ENCODE measurements at regions not wholly inside any gene's neighbourhood (a gene's known extent, or its start where the extent isn't known, plus 50 kb on each side); places are given as distances from the start of the nearest gene placed in this dataset.

DNA sequence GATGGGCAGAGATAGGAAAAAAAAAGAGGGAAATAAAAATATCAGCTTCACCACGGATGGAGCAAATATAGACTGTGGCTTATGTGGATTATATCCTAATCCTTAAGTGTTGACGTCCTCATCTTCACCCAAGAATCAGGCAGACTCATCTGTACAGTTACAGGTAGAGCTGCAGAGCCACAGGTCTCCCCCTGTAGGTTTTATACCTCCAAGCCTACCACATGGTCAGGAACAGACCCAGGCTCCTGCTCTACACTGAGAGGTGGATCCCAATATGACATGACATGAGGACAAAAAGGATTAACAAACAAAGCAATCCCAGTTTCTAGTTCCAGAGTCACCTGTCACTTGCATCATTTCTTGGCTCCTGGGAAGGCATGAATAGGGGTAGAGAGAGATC, 400.8 kb downstream of the SEMA3D start:
- Histone ChIP-seq H3K9me3 (ENCODE audit: low read depth) (no peaks in the 10 kb centered on the region), H2AFZ (no peak overlapping the region), H3K9ac (no peak overlapping the region), H3K9me2 (ENCODE audit: insufficient read depth) (no peaks in the 10 kb centered on the region), H3K27ac (no peak overlapping the region), H3K36me3 (ENCODE audit: low read depth) (no peaks in the 10 kb centered on the region), H3K4me2 (ENCODE audit: unreplicated experiment) (no peak overlapping the region), H3F3A (ENCODE audit: insufficient read depth) (peaks cover 5% of the 10 kb centered on the region; the same call in 1 of the 2 replicates), H4K20me1 (ENCODE audit: insufficient read depth) (no peaks in the 10 kb centered on the region), H3K27me3 (replicated peaks; ENCODE audit: insufficient read depth) (no peaks in the 10 kb centered on the region), H3K4me3 (no peak overlapping the region), H3K79me2 (ENCODE audit: insufficient read depth) (no peaks in the 10 kb centered on the region), H3K4me1 (ENCODE audit: insufficient read depth) (peaks cover 15% of the 10 kb centered on the region)
- WGBS, 2 experiments (ENCODE audit: low coverage in 1 of 2, low lambda C conversion rate in 2 of 2, missing lambda C conversion rate in 2 of 2) = 66 to 84% methylated on average over 2 of the region's 2 CpGs
- in situ Hi-C loops (cut with MboI) = no loop called here
- DNase-seq = no peak
- no peak for TF ChIP-seq EZH2 (IDR thresholded peaks at IDR 0.05; ENCODE audit: insufficient read depth, poor library complexity, severe bottlenecking)

DNA sequence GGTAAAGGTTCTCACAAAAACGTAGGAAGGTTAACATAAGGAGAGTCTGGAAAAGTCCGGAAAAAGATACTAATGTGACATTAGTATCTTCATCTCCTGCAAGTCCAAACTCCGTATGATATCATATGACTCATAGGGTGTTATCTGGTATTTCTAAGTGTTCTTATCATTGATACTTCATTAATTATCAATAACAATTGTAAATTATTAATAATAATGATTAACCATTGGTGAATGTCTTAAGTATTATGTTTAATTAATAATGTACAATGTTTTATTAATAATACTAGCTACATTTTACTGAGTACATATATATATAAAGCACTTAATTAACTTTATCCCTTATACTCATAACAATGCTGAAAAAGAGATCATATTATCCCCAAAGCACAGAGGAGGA, 402.4 kb downstream of the SEMA3D start:
- in situ Hi-C loops (cut with MboI) = no loop called here
- WGBS, 2 experiments (ENCODE audit: low coverage in 1 of 2, low lambda C conversion rate in 2 of 2, missing lambda C conversion rate in 2 of 2) = 94 to 97% methylated on average over 3 of the region's 3 CpGs
- Histone ChIP-seq H3F3A (ENCODE audit: insufficient read depth) (peaks cover 5% of the 10 kb centered on the region; the same call in 1 of the 2 replicates), H3K9me2 (ENCODE audit: insufficient read depth) (no peaks in the 10 kb centered on the region), H3K27me3 (replicated peaks; ENCODE audit: insufficient read depth) (no peaks in the 10 kb centered on the region), H4K20me1 (ENCODE audit: insufficient read depth) (no peaks in the 10 kb centered on the region), H3K4me1 (ENCODE audit: insufficient read depth) (peaks cover 8% of the 10 kb centered on the region), H3K27ac (no peak overlapping the region), H3K9me3 (ENCODE audit: low read depth) (no peaks in the 10 kb centered on the region), H3K79me2 (ENCODE audit: insufficient read depth) (no peaks in the 10 kb centered on the region), H3K36me3 (ENCODE audit: low read depth) (no peaks in the 10 kb centered on the region), H3K9ac (no peak overlapping the region), H3K4me2 (ENCODE audit: unreplicated experiment) (no peak overlapping the region), H3K4me3 (no peak overlapping the region), H2AFZ (no peak overlapping the region)
- no peak for TF ChIP-seq EZH2phosphoT487 (IDR thresholded peaks at IDR 0.05; ENCODE audit: insufficient read depth, low read depth)
- no peak for TF ChIP-seq EZH2 (IDR thresholded peaks at IDR 0.05; ENCODE audit: insufficient read depth, poor library complexity, severe bottlenecking)
- DNase-seq = no peak

DNA sequence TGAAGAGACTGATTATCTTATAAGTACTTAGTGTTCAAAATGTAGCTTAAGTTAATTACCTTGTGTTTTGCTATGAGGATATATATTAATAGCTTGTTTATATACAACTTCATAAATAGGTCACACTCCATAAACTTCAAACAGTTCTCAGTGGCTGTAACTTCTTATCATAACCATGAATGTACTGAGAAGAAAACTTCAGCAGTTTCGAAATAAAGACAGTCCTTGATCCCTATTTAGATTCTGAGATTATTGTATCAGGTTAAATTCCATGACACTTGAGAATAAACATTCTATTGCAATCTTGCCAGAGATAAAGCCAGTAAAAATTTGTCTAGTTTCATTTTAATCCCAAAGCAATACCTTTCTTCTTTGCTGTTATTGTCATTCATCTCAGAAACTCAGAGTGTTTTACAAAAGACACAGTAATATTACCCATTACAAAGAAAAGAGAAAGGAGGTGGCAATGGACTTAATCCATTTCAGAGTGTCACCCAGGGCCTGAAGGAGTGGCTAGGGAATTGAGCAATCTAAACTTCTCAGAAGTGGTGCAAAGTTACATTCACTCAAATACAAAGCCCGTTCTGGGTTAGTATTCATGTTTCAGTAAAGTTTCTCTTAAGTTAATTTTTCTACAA, 403.6 kb downstream of the SEMA3D start:
- in situ Hi-C loops (cut with MboI) = no loop called here
- peak overlapping the region; percentile 74 for H2AFZ ChIP-seq
- no peaks in the 10 kb centered on the region for H4K20me1 ChIP-seq (ENCODE audit: insufficient read depth)
- no peak overlapping the region for H3K27ac ChIP-seq
- H3K9ac ChIP-seq = no peak overlapping the region
- H3F3A ChIP-seq (ENCODE audit: insufficient read depth) = peaks cover 5% of the 10 kb centered on the region; the same call in 1 of the 2 replicates
- peaks cover 8% of the 10 kb centered on the region for H3K4me1 ChIP-seq (ENCODE audit: insufficient read depth)
- no peak overlapping the region for H3K4me3 ChIP-seq
- H3K9me3 ChIP-seq (ENCODE audit: low read depth) = no peaks in the 10 kb centered on the region
- no peak overlapping the region for H3K4me2 ChIP-seq (ENCODE audit: unreplicated experiment)
- DNase-seq = peak; percentile 30
- no peaks in the 10 kb centered on the region for H3K9me2 ChIP-seq (ENCODE audit: insufficient read depth)
- WGBS, 2 experiments (ENCODE audit: low coverage in 1 of 2, low lambda C conversion rate in 2 of 2, missing lambda C conversion rate in 2 of 2) = 34 to 49% methylated on average over 2 of the region's 2 CpGs
- H3K27me3 ChIP-seq (replicated peaks; ENCODE audit: insufficient read depth) = no peaks in the 10 kb centered on the region
- no peaks in the 10 kb centered on the region for H3K36me3 ChIP-seq (ENCODE audit: low read depth)
- TF ChIP-seq EZH2 (IDR thresholded peaks at IDR 0.05; ENCODE audit: insufficient read depth, poor library complexity, severe bottlenecking) = no peak
- no peaks in the 10 kb centered on the region for H3K79me2 ChIP-seq (ENCODE audit: insufficient read depth)

DNA sequence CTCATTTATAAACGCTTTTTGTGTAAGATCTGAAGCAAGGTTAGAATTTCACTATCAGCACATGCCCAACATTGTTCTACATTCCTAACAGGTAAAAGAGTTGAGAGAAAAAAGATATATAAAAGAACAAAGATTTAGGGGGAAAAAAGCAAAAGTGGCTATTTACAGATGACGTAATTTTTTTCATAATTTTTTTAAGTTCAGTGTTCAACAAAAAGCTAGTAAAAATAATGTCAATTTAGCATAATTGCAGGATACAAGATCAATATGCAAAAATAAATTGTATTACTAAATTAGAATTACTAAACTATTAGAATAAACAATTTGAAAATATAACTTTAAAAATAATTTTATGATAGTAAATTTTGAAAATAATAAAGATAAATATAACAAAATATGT, 405.0 kb downstream of the SEMA3D start:
- TF ChIP-seq EZH2phosphoT487 (IDR thresholded peaks at IDR 0.05; ENCODE audit: insufficient read depth, low read depth) (no peak), EZH2 (IDR thresholded peaks at IDR 0.05; ENCODE audit: insufficient read depth, poor library complexity, severe bottlenecking) (no peak)
- DNase-seq = no peak
- no peak overlapping the region for H3K9ac ChIP-seq
- in situ Hi-C loops (cut with MboI) = no loop called here
- H3K9me3 ChIP-seq (ENCODE audit: low read depth) = no peaks in the 10 kb centered on the region
- no peak overlapping the region for H3K4me3 ChIP-seq
- no peaks in the 10 kb centered on the region for H4K20me1 ChIP-seq (ENCODE audit: insufficient read depth)
- no peak overlapping the region for H2AFZ ChIP-seq
- 95 to 97% methylated on average over 2 of the region's 2 CpGs for WGBS, 2 experiments (ENCODE audit: low coverage in 1 of 2, low lambda C conversion rate in 2 of 2, missing lambda C conversion rate in 2 of 2)
- H3K4me2 ChIP-seq (ENCODE audit: unreplicated experiment) = no peak overlapping the region
- H3K79me2 ChIP-seq (ENCODE audit: insufficient read depth) = no peaks in the 10 kb centered on the region
- no peaks in the 10 kb centered on the region for H3K9me2 ChIP-seq (ENCODE audit: insufficient read depth)
- H3K36me3 ChIP-seq (ENCODE audit: low read depth) = no peaks in the 10 kb centered on the region
- H3F3A ChIP-seq (ENCODE audit: insufficient read depth) = peaks cover 5% of the 10 kb centered on the region; the same call in 1 of the 2 replicates
- H3K4me1 ChIP-seq (ENCODE audit: insufficient read depth) = peaks cover 8% of the 10 kb centered on the region
- H3K27me3 ChIP-seq (replicated peaks; ENCODE audit: insufficient read depth) = no peaks in the 10 kb centered on the region
- no peak overlapping the region for H3K27ac ChIP-seq

Measured in GM23248 (cell line).